T-helper 1 cell (primary cell): ENCODE measurements at regions not wholly inside any gene's neighbourhood (a gene's known extent, or its start where the extent isn't known, plus 50 kb on each side); places are given as distances from the start of the nearest gene placed in this dataset.
"Not testable (repeated sequence)": the region's sequence is repeated elsewhere in the genome, so short reads cannot be mapped to it uniquely, and the experiment has no call there.

ENCODE experiments used
- DNase-seq, 5 donors: peaks; one replicate each; pipeline ENCODE4 v3.0.0-alpha.2; 2012 to 2020

- DNase-seq = no peak
These were observed 83.2 kb upstream of the CHST15 start for GRCh38 chr10:124176349-124177179.

DNA sequence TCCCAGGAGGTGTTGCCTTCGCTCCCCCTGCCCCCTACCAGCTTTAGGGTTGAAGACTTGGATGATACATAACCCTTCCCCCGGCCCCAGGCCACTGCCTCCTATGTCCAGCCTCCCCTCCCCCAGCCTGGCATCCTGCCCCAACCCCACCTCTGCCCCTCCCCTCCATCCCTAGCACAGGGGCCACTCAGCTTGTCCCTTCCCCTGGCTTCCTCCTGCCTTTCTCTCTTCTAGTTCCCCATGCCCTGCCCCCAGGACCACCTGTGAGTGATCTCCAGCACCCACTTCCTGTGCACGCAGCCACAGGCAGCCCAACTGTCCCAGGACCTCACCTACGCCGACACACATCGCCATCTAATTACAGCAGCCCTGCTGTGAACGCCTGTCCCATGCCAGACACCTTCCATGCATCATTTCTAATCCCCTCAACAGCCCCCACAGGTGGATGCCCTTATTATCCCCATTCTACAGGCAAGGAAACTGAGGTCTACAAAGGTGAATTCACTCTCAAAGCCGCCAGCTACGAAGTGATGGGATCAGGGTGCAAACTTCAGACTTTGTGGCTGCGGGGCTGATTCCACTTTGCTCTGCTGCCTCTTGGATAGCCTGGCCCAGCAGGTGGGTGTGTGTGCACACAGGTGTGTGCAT lies 82.4 kb upstream of the CHST15 start:
- DNase-seq = no peak

- DNase-seq = no peak
These were observed 81.6 kb upstream of the CHST15 start for GRCh38 chr10:124174673-124175645.

DNA sequence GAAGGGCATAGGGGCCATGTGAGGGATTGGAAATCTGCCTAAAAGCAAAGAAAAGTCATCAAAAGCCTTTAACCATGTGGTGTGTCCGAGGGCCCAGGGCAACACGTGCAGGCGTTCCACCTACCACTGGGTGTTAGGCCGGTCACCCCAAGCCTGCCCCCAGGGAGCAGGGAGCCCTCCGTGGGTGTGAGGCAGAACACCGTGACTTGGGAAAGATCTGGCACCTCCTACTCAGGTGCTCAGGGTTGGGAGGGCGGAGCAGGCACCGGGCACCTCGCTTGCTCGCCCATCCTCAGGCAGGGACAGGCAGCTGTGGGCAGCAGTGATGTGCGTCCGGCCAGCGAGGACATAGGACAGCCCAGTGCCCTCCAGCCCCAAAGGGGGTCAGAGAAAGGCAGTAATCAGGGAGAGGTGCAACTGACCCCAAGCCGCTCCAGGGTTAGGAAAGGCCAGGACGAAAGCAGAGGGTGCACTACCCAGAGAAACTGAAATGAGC lies 80.7 kb upstream of the CHST15 start:
- no peak for DNase-seq

DNA sequence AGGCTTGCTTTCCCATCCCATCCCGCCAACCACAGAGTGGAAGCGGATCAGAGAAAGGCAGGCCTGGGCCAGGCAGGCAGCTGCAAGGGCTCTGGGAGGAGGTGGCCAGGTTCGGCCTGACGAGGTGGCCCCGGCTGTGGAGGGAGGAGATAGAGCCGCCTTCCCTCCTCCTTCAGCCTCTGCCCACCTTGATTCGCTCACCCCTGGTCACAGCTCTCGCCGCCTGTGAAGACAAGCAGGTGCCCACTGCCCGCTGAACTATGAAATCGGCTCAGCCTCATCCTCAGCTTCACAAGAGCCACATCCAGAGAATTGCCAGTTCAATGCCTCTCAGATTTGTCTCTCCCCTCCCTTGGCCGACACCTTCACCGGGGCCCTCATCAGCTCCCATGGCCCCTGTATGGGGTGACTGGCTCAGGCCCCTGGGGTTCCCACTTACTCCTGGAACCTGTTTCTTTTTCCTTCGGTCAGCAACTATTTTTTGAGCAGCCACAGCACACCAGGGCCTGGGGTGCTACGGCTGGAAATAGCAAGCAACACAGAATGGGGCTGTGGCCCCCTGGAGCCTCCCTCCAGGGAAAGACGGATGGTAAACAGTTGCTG lies 80.0 kb upstream of the CHST15 start:
- no peak for DNase-seq

- no peak for DNase-seq
These were observed 79.0 kb upstream of the CHST15 start for GRCh38 chr10:124172181-124172916.

- DNase-seq = no peak
These were observed 78.2 kb upstream of the CHST15 start for GRCh38 chr10:124171561-124171960.

DNA sequence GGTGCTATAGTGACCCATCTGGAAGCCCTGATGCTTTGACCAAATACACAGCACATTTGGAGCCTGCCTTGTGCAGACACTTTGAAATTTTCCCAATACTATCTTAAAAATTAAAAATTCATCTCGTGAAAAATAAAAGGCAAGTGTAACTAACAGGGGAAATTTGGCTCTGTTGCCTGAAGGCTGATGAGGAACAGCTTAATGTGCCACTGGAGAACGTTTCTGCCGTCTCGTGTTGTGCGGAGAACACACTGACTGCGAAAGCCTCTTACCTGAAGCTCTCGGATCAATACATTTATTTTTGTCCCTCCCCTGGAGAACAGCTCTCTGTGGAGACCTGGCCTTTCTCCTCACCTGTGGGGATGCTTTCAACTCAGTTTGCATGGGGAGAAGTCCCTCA lies 77.2 kb upstream of the CHST15 start:
- DNase-seq = no peak

DNA sequence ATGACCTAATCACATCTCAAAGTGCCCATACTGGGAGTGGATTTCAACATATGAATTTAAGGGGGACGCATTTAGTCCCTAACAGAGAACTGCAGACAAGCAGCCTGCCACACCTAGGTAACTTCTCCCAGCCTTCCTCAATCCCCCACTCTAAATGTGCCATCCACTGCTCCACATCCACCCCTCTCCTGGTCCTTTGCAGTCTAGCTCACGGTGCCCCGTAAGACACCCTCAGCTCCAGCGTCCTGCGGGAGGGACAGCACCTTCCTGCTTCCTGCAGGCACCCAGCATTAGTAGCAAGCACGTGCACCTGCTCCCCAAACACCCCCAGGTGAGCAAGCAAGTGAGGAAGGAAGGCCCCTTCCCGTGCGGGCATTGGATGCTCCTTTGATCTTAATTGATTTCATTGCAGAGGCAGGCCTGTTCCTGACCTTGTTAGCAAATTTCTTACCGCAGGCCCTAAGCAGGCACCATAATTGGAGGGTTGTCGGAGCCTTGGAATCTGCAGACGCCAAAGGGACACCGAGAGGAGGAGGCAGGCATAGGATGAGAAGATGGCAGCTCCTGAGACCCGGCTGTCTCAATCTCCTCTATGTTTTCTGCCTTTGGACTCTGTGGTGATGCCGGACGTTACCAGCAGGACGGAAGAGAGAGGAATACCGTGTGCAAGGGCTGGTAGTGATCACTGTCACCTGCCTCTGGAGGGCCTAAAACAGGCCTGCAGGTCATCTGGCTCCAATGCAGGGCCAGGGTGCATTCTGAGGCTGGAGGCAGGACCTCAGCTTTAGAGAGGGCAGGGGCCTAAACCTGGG lies 75.8 kb upstream of the CHST15 start:
- DNase-seq = no peak

GRCh38 chr10:124168581-124168980 lies 75.2 kb upstream of the CHST15 start:
- no peak for DNase-seq

- DNase-seq = not testable (repeated sequence)
These were observed 74.5 kb upstream of the CHST15 start for GRCh38 chr10:124167925-124168324.

DNA sequence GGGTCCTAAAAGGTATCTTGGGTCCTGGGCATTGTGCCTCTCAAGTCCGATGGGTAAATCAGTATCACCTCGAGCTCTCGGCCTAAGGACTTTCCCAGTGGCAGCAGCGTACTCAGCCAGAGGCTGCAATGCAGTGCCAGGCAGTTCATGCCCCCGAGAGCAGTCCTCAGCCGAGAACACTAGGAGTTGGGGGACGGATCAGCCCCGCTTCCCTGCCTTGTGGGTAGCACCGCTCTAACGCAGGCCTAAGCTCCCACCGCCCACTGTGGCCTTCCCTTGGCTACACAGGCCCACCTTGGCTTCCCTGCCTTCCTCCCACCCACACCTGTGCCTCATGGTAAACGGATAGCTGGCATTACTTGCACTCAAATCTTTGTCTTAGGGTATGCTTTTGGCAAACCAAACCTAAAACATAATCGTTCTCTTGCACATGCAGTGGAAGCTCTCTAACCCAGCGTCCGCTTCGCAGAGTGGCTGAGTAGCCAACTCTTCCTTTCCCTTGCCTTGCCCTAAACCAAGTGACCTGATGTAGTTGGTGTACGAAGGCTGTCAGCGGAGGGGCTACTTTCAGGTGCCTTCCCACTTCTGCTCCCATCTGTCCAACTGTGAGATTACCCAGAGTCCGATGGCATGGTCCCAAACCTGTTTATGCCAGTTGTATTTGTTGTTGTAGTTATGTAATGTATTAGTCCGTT lies 73.2 kb upstream of the CHST15 start:
- DNase-seq = no peak

- DNase-seq = no peak
These were observed 72.4 kb upstream of the CHST15 start for GRCh38 chr10:124165827-124166226.

DNA sequence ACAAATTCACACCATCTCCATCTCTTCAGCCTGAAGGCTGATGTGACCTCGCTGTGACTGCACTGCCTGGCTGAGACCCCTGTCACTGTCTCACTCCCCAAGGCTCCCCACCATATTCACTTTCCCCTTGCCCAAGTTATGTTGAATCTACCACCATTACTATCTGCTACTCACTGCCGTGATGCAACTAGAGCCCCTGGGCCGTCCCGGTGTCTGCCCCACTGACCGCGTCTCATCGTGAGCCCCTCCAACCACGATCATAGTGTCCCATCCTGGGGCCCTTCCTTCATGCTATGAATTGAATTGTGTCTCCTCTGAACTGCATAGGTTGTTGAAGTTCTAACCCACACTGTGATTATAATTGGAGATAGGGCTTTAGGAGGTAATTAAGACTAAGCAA lies 71.9 kb upstream of the CHST15 start:
- DNase-seq = no peak

- no peak for DNase-seq
These were observed 70.9 kb upstream of the CHST15 start for GRCh38 chr10:124164264-124164663.

- DNase-seq = no peak
These were observed 69.5 kb upstream of the CHST15 start for GRCh38 chr10:124162774-124163354.

DNA sequence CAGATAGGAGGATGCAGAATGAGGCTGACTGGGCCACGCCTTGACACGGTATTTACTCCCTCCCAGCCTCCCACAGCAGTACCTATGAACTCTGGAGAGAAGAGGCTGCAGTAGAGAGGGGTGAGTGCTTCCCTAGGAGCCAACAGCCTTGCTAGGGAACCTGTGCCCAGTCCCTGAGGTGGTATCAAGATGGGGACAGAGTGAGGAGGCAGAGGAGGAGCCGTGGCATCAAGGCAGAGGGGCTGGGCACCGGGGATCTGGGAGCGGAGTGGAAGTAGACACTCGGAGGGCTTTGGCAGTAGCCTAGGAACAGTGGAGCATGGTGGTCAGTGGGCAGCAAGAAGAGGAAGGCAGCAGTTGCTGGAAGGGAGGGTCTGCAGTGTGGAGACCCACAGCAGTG lies 68.7 kb upstream of the CHST15 start:
- DNase-seq = no peak

DNA sequence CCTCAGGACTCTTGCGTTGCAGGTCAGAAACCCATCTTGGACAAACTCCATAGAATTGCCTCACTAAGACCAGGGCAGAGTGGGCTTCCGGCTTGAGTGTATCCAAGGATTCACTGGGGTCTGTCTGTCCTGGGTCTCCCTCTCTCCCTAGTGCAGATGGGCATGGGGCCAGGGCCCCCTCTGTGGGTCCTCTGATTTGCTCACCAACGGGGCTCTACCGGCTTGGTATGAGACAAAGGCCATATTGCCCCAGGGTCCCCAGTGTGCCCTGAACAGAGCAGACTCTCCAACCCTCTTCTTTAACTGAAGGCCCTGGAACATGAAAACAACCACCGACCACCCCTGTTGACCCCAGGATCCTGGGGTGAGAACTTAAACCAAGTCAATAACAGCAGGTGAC lies 68.2 kb upstream of the CHST15 start:
- no peak for DNase-seq

DNA sequence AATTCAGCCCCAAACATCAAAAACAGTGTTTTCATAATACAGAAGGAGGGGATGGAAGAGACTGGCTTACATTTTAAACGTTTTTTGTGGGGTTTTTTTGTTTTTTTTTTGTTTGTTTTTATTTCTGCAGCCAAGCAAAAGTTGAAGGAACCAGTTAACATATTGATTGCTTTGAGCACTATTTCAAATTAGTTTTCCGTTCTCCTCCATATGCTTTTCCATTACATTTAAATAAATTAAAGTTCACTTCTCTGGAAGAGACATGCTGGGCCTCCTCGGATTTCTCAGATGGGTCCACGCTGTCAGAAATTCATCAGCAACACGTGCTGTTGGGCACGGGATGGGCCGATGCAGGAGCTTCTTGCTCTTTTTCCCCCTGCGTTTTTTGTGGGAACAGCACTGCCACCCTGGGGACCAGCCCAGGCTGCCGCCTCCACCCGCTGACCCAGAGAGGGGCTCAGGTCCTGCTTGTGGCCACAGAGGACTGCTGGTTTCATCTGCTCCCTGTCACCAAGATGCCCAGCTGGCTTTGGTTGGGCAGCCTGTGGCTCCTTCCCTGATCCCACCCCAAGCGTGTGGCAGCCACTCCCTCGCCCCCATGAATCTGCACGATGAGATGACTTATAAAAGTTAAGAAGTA lies 67.7 kb upstream of the CHST15 start:
- no peak for DNase-seq
